Omental fat pad (tissue), 3 donors: ENCODE measurements at regions not wholly inside any gene's neighbourhood (a gene's known extent, or its start where the extent isn't known, plus 50 kb on each side); places are given as distances from the start of the nearest gene placed in this dataset.

Experiments used
- ATAC-seq: fragments of 150-250 bp; one replicate; pipeline ENCODE4 v1.9.1; 2016; ENCODE audit warnings: mild to moderate bottlenecking, moderate library complexity; ENCODE audit not compliant: low FRiP score
- DNase-seq: peaks from one replicate; pipeline ENCODE4 v3.0.0-alpha.2; 2019; ENCODE audit warnings: low spot score
- TF ChIP-seq, protein P1 (sequence below), 3 donors: fragments of 450-650 bp; IDR thresholded peaks; one replicate each; pipeline ENCODE4 v1.5.1; 2016 to 2017; ENCODE audit warnings: antibody characterized with exemption in 3 of 3, mild to moderate bottlenecking in 3 of 3, moderate library complexity in 2 of 3

DNA sequence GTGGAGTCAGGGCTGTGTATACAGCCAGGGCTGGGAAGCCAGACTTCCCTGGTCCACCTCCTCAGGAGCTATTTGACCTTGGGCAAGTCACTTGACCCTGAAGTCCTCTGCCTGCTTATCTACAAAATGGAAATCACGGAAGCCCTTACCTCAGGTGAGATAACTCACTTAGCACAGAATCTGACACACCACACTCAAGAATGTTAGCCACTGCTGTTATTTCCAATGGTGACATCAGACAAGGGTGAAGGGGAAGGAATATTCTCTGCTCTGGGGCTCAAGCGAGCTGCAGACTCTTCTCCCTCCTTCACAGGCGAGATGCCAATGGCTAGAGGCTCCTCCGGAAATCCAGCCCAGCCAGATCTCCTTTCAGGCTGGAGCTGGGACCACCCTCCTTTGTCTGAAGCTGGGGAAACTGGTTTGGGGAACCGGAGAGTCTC, 189.6 kb downstream of the HAUS1 start:
- ATAC-seq (no peak), DNase-seq (no peak)
- TF ChIP-seq, protein P1, sequence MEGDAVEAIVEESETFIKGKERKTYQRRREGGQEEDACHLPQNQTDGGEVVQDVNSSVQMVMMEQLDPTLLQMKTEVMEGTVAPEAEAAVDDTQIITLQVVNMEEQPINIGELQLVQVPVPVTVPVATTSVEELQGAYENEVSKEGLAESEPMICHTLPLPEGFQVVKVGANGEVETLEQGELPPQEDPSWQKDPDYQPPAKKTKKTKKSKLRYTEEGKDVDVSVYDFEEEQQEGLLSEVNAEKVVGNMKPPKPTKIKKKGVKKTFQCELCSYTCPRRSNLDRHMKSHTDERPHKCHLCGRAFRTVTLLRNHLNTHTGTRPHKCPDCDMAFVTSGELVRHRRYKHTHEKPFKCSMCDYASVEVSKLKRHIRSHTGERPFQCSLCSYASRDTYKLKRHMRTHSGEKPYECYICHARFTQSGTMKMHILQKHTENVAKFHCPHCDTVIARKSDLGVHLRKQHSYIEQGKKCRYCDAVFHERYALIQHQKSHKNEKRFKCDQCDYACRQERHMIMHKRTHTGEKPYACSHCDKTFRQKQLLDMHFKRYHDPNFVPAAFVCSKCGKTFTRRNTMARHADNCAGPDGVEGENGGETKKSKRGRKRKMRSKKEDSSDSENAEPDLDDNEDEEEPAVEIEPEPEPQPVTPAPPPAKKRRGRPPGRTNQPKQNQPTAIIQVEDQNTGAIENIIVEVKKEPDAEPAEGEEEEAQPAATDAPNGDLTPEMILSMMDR (IDR thresholded peaks at IDR 0.05), result no peak

DNA sequence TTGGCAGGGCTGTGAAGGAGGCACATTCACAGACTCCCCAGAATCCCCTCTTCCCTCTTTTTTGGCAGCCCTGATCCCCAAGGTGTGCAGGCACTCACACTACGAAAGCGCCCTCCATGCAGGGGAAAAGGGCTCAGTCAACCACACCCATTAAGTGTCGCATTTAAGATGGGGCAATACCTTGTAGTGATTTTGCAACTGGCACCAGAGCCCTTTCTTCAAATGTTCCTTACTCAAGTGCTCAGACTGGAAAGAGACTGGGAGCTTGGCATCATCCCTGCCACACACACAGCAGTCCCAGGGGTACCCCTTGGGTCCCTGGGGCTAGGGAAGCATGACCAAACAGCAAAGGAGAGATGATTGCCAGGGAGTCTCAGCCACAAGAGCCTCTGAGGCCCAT, 190.1 kb downstream of the HAUS1 start:
- DNase-seq (no peak), ATAC-seq (no peak)
- TF ChIP-seq, protein P1 (IDR thresholded peaks at IDR 0.05), result no peak

DNA sequence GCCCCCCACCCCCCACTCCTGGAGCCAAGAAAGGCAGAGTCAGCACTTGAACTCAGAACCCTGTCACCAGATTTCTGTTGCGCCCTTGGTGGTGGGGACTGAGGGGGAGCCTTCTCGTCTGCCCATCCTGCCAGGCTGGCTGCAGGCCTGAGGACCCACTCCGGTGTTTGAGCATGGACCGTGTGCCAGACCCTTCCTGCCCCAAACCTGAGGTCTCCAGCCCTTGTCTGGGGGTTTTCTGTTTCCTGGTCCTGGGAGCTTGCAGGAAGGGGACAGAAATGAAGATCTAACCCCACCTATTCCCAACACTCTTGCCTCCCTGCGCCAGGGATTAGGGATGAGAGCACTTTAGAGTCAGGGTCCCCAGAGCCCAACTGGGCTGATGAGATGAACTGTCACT, 190.6 kb downstream of the HAUS1 start:
- DNase-seq, result no peak

DNA sequence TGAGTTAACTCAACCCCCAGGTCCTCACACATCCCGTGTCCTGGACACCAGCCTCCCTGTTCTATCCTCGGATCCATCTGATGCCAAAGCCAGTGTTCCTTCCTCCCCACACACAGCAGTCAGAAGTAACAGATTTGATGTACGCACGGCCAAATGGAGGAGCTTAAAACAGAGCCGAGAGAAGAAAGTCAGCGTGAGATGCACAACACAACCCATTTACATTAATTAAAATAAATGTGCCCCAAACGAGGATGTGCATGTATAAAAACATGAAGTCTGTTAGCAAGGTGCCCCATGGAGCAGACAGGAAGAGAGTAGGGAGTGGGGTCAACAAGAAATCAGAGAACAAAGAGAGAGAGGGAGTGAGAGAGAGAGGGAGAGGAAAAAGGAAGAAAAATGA, 191.2 kb downstream of the HAUS1 start:
- TF ChIP-seq, protein P1 (IDR thresholded peaks at IDR 0.05), result no peak
- no peak for DNase-seq

More for the DNA sequence above, 190.6 kb downstream of the HAUS1 start:
- TF ChIP-seq, protein P1 (IDR thresholded peaks at IDR 0.05), result no peak
- no peak for ATAC-seq

DNA sequence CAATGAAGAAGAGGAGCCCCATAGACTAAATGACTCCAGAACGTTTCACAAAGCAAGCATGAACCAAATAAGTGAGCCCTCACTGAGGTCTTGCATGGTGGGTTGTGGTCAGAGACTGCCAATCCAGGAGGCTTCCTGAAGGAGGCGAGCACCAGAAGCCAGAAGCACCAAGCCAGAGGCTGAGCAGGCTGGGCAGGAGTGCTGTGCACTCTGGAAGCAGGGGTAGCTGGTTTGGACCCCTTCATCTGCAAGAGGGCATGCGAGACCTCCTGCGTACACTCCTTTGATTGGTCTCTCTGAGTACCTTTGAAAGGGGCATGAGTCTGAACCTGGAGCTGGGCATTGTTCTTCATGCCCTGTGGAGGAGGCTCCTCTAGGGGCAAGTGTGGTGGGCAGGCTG, 192.5 kb downstream of the HAUS1 start:
- TF ChIP-seq, protein P1 (IDR thresholded peaks at IDR 0.05), result no peak
- no peak for DNase-seq
- no peak for ATAC-seq

More for the DNA sequence above, 191.2 kb downstream of the HAUS1 start:
- no peak for ATAC-seq

DNA sequence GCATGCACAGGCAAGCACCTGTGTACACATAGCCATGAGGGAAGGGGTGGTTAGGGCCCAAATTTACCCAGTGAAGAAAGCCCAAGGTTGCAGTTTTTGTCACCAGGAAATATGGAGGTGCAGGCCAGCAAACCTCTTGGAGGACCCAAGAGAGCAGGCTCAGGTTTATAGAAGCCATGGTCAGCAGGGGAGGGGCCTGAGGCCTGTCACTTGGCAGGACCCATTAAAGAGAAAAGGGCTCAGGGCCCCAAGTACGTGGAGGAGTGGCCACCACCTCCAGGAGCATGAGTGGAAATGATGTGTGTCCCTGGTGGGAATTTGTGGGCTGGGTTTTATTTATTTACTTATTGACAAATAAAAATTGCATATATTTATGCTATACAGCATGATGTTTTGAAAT, 192.9 kb downstream of the HAUS1 start:
- ATAC-seq (no peak), DNase-seq (no peak)
- TF ChIP-seq, protein P1 (IDR thresholded peaks at IDR 0.05), result no peak

DNA sequence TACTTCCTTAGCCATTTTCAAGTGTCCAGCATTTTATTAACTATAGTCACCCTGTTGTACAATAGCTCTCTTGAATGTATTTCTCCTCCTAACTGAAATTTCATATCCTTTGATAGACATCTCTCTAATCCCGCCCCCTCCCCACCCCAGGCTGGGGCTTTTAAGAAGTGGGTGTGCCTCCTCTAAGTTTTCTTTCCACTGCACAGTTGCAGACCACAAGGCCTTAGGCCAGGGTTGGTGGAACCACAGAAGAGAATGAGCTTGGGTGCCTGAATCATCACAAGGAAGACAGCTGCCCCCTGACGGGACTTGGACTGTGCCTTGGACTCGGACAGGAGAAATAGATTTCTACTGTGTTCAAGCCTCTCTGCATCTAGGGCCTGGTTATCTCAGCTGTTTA, 193.4 kb downstream of the HAUS1 start:
- DNase-seq (no peak), ATAC-seq (no peak)
- TF ChIP-seq, protein P1 (IDR thresholded peaks at IDR 0.05), result no peak
